GM13977 (cell line): ENCODE measurements at regions not wholly inside any gene's neighbourhood (a gene's known extent, or its start where the extent isn't known, plus 50 kb on each side); places are given as distances from the start of the nearest gene placed in this dataset.
"Not testable (repeated sequence)": the region's sequence is repeated elsewhere in the genome, so short reads cannot be mapped to it uniquely, and the experiment has no call there.

Experiments used
- DNase-seq: peaks from one replicate; pipeline ENCODE4 v3.0.0; 2012; ENCODE audit warnings: low spot score
- CTCF ChIP-seq: IDR thresholded peaks from 2 replicates; pipeline ENCODE4 v1.5.1; 2012; ENCODE audit warnings: mild to moderate bottlenecking, control low read depth; ENCODE audit not compliant: insufficient read depth; ENCODE audit errors: extremely low read depth, missing control alignments
- in situ Hi-C: fragments of 300-500 bp; cut with MboI; formaldehyde crosslinking; loops from one replicate; pipeline ENCODE4 v1.12.0; 2022; ENCODE audit warnings: low sequenced_read_pairs, low pct_unique_long_range_greater_than_20kb, mixed read lengths, inconsistent platforms; ENCODE audit not compliant: unreplicated experiment

GRCh38 chr21:28482657-28483056 lies 510.0 kb downstream of the LTN1 start:
- no peak for DNase-seq
- TF ChIP-seq CTCF, result no peak
- in situ Hi-C loops, result no loop called here

- TF ChIP-seq CTCF, result no peak
- in situ Hi-C loops, result no loop called here
- DNase-seq, result no peak
Observed at GRCh38 chr21:28480470-28480869, 512.2 kb downstream of the LTN1 start.

- no peak for TF ChIP-seq CTCF
- no peak for DNase-seq
- in situ Hi-C loops, result no loop called here
Observed at GRCh38 chr21:28473530-28474220, 519.0 kb downstream of the LTN1 start.

- DNase-seq, in situ Hi-C loops: not testable (repeated sequence)
Observed at GRCh38 chr21:28472543-28472942, 520.1 kb downstream of the LTN1 start.

- in situ Hi-C loops, result no loop called here
- no peak for DNase-seq
- no peak for TF ChIP-seq CTCF
Observed at GRCh38 chr21:28464988-28465387, 527.7 kb downstream of the LTN1 start.

- no peak for DNase-seq
- in situ Hi-C loops, result no loop called here
- no peak for TF ChIP-seq CTCF
Observed at GRCh38 chr21:28464095-28464494, 528.6 kb downstream of the LTN1 start.

- in situ Hi-C loops, result no loop called here
- DNase-seq, result no peak
- TF ChIP-seq CTCF, result no peak
Observed at GRCh38 chr21:28459193-28459592, 533.5 kb downstream of the LTN1 start.
